ENCODE measurements at regions not wholly inside any gene's neighbourhood (a gene's known extent, or its start where the extent isn't known, plus 50 kb on each side); places are given as distances from the start of the nearest gene placed in this dataset.

GRCh38 chr6:56897789-56898529 lies 56.9 kb upstream of the BEND6 start:
- peak overlapping the region in 2 of 4 donors; percentile 4 to 76 for H3K27ac ChIP-seq
- H3K36me3 ChIP-seq = no peaks in the 10 kb centered on the region
- WGBS, 2 donors = 54 to 90% methylated on average over 4 of the region's 4 CpGs
- no peak overlapping the region for H3K4me3 ChIP-seq
- H3K9me3 ChIP-seq = no peaks in the 10 kb centered on the region
- H3K27me3 ChIP-seq = no peaks in the 10 kb centered on the region
- intact Hi-C loops (cut with DNase I) = no loop called here
- H3K4me1 ChIP-seq = peaks cover 0 to 34% (median 24%) of the 10 kb centered on the region in 4 donors
- no peak for TF ChIP-seq CTCF (IDR thresholded peaks at IDR 0.05)
- no peak for TF ChIP-seq POLR2A (IDR thresholded peaks at IDR 0.05)
- TF ChIP-seq POLR2AphosphoS5 (IDR thresholded peaks at IDR 0.05) = no peak
- TF ChIP-seq EP300 (IDR thresholded peaks at IDR 0.05) = no peak
- DNase-seq = no peak

GRCh38 chr6:56891754-56892153 lies 63.2 kb upstream of the BEND6 start:
- Histone ChIP-seq H3K9me3 (no peaks in the 10 kb centered on the region), H3K27ac (peak overlapping the region in 3 of 4 donors; percentile 71 to 76 (median 72)), H3K27me3 (no peaks in the 10 kb centered on the region), H3K4me1 (peaks cover 0 to 12% (median 6%) of the 10 kb centered on the region in 4 donors), H3K36me3 (no peaks in the 10 kb centered on the region), H3K4me3 (no peak overlapping the region)
- no peak for DNase-seq
- TF ChIP-seq POLR2AphosphoS5 (IDR thresholded peaks at IDR 0.05) = no peak
- no peak for TF ChIP-seq POLR2A (IDR thresholded peaks at IDR 0.05)
- no peak for TF ChIP-seq EP300 (IDR thresholded peaks at IDR 0.05)
- TF ChIP-seq CTCF (IDR thresholded peaks at IDR 0.05) = no peak
- intact Hi-C loops (cut with DNase I) = no loop called here
- WGBS, 2 donors = 93 to 97% methylated on average over 2 of the region's 2 CpGs

- H3K27ac ChIP-seq = peak overlapping the region; percentile 67 to 76 (median 72)
- H3K4me3 ChIP-seq = no peak overlapping the region
- 79 to 82% methylated on average over 8 of the region's 8 CpGs for WGBS, 2 donors
- DNase-seq = no peak
- H3K4me1 ChIP-seq = peaks cover 0 to 12% (median 6%) of the 10 kb centered on the region in 4 donors
- H3K27me3 ChIP-seq = no peaks in the 10 kb centered on the region
- intact Hi-C loops (cut with DNase I) = no loop called here
- H3K9me3 ChIP-seq = no peaks in the 10 kb centered on the region
- TF ChIP-seq POLR2AphosphoS5 (IDR thresholded peaks at IDR 0.05) = peak in 1 of 4 donors; percentile 30
- TF ChIP-seq CTCF (IDR thresholded peaks at IDR 0.05) = no peak
- no peaks in the 10 kb centered on the region for H3K36me3 ChIP-seq
These were observed 64.1 kb upstream of the BEND6 start for GRCh38 chr6:56890683-56891429.

- H3K4me1 ChIP-seq = peaks cover 0 to 12% (median 6%) of the 10 kb centered on the region in 4 donors
- H3K27me3 ChIP-seq = no peaks in the 10 kb centered on the region
- no peaks in the 10 kb centered on the region for H3K36me3 ChIP-seq
- H3K4me3 ChIP-seq = no peak overlapping the region
- TF ChIP-seq EP300 (IDR thresholded peaks at IDR 0.05) (no peak), POLR2AphosphoS5 (IDR thresholded peaks at IDR 0.05) (no peak), POLR2A (IDR thresholded peaks at IDR 0.05) (no peak)
- WGBS, 2 donors = 51 to 71% methylated on average over 3 of the region's 3 CpGs
- no peak for DNase-seq
- no peaks in the 10 kb centered on the region for H3K9me3 ChIP-seq
- peak overlapping the region; percentile 31 to 76 (median 70) for H3K27ac ChIP-seq
- intact Hi-C loops (cut with DNase I) = no loop called here
These were observed 64.8 kb upstream of the BEND6 start for GRCh38 chr6:56890066-56890465.

- H3K9me3 ChIP-seq = no peaks in the 10 kb centered on the region
- no peaks in the 10 kb centered on the region for H3K36me3 ChIP-seq
- no peaks in the 10 kb centered on the region for H3K27me3 ChIP-seq
- no peak overlapping the region for H3K4me3 ChIP-seq
- H3K4me1 ChIP-seq = peaks cover 0 to 12% (median 6%) of the 10 kb centered on the region in 4 donors
- peak overlapping the region in 1 of 4 donors; percentile 76 for H3K27ac ChIP-seq
- no peak for DNase-seq
- intact Hi-C loops (cut with DNase I) = no loop called here
- TF ChIP-seq POLR2A (IDR thresholded peaks at IDR 0.05) (no peak), CTCF (IDR thresholded peaks at IDR 0.05) (no peak), EP300 (IDR thresholded peaks at IDR 0.05) (no peak), POLR2AphosphoS5 (IDR thresholded peaks at IDR 0.05) (no peak)
These were observed 65.4 kb upstream of the BEND6 start for GRCh38 chr6:56889492-56889891.
